ENCODE measurements at regions not wholly inside any gene's neighbourhood (a gene's known extent, or its start where the extent isn't known, plus 50 kb on each side); places are given as distances from the start of the nearest gene placed in this dataset.
"Not testable (repeated sequence)": the region's sequence is repeated elsewhere in the genome, so short reads cannot be mapped to it uniquely, and the experiment has no call there.

DNA sequence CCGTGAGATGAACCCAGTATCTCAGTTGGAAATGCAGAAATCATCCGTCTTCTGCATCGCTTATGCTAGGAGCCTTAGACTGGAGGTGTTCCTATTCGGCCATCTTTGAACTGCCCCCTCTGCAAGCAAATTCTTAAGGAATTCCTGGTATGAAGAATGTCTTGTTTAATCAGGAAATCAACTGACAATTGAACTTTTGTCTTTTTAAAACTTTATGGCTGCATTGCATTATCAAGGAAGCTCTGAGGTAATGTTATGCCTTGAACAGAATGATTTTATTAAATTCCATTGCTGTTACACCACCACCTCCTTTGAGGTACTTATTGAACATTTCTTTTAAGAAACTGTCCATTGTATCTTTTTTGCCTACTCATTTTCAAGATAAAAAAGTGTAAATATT, 1915.7 kb upstream of the CDH9 start:
- no peak overlapping the region for H3K27ac ChIP-seq
- TF ChIP-seq, protein P1, sequence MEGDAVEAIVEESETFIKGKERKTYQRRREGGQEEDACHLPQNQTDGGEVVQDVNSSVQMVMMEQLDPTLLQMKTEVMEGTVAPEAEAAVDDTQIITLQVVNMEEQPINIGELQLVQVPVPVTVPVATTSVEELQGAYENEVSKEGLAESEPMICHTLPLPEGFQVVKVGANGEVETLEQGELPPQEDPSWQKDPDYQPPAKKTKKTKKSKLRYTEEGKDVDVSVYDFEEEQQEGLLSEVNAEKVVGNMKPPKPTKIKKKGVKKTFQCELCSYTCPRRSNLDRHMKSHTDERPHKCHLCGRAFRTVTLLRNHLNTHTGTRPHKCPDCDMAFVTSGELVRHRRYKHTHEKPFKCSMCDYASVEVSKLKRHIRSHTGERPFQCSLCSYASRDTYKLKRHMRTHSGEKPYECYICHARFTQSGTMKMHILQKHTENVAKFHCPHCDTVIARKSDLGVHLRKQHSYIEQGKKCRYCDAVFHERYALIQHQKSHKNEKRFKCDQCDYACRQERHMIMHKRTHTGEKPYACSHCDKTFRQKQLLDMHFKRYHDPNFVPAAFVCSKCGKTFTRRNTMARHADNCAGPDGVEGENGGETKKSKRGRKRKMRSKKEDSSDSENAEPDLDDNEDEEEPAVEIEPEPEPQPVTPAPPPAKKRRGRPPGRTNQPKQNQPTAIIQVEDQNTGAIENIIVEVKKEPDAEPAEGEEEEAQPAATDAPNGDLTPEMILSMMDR (IDR thresholded peaks at IDR 0.05): no peak
- H3K9me3 ChIP-seq: no peaks in the 10 kb centered on the region
- H3K4me3 ChIP-seq: no peak overlapping the region
- H3K4me1 ChIP-seq: no peaks in the 10 kb centered on the region
- ATAC-seq (no peak), DNase-seq (no peak)
- no peaks in the 10 kb centered on the region for H3K27me3 ChIP-seq (ENCODE audit: low read depth)
- intact Hi-C loops (cut with DNase I): no loop called here
- H3K36me3 ChIP-seq: no peaks in the 10 kb centered on the region

DNA sequence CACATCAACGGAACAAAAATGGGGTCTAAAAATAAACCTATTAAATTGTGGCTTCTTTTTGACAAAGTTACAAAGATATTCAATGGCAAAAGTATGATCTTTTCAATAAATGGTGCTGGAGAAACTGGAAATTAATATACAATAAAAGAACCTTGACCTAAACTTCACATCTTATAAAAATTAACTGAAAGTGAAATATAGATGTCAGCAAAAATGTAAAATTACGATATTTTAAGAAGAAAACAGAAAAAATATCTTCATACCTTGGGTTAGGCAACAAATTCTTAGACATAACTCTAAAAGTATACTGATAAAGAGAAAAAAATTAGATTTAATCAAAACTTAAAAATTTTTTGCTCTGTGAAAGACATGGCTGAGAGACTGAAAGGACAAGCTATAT, 1909.5 kb upstream of the CDH9 start:
- H3K36me3 ChIP-seq: no peaks in the 10 kb centered on the region
- no peak for ATAC-seq
- H3K27me3 ChIP-seq (ENCODE audit: low read depth): no peaks in the 10 kb centered on the region
- no peak overlapping the region for H3K4me3 ChIP-seq
- H3K27ac ChIP-seq: no peak overlapping the region
- no peak for DNase-seq
- H3K4me1 ChIP-seq: no peaks in the 10 kb centered on the region
- H3K9me3 ChIP-seq: no peaks in the 10 kb centered on the region
- intact Hi-C loops (cut with DNase I): no loop called here
- TF ChIP-seq, protein P1 (IDR thresholded peaks at IDR 0.05): no peak

DNA sequence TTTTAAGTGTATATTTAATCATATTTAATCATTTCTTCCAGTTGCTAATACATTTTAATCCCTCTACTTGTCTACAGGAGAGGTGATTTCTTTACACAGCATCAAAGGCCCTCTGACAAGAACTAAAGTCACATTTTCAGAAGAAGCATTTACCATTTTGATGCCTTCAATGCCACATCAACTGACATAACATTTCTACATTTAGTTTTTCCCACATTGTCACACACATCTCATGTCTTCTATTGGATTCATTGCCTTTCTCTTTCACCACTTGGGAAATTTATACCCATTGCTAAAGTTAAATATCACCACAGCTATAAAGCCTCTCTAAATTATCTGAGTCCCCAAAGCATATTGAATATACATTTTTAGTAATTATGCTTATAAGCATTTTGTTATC, 1907.5 kb upstream of the CDH9 start:
- Histone ChIP-seq H3K27me3 (ENCODE audit: low read depth) (no peaks in the 10 kb centered on the region), H3K27ac (no peak overlapping the region), H3K4me3 (no peak overlapping the region), H3K4me1 (no peaks in the 10 kb centered on the region), H3K9me3 (no peaks in the 10 kb centered on the region), H3K36me3 (no peaks in the 10 kb centered on the region)
- DNase-seq: no peak
- no peak for ATAC-seq
- TF ChIP-seq, protein P1 (IDR thresholded peaks at IDR 0.05): no peak
- intact Hi-C loops (cut with DNase I): no loop called here

DNA sequence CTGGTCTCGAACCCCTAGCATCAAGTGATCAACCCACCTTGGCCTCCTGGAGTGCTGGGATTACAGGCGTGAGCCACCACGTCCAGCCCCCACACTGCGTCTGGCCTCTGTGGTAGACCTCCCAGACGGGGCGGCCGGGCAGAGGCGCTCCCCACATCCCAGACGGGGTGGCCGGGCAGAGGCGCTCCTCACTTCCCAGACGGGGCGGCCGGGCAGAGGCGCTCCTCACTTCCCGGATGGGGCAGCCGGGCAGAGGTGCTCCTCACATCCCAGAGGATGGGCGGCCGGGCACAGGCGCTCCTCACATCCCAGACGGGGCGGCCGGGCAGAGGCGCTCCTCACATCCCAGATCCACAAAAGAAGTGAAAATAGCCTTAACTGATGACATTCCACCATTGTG, 1891.0 kb upstream of the CDH9 start:
- H3K9me3 ChIP-seq; H3K4me3 ChIP-seq; intact Hi-C loops (cut with DNase I); H3K27ac ChIP-seq; DNase-seq; H3K36me3 ChIP-seq; H3K27me3 ChIP-seq (ENCODE audit: low read depth); H3K4me1 ChIP-seq; ATAC-seq: not testable (repeated sequence)

DNA sequence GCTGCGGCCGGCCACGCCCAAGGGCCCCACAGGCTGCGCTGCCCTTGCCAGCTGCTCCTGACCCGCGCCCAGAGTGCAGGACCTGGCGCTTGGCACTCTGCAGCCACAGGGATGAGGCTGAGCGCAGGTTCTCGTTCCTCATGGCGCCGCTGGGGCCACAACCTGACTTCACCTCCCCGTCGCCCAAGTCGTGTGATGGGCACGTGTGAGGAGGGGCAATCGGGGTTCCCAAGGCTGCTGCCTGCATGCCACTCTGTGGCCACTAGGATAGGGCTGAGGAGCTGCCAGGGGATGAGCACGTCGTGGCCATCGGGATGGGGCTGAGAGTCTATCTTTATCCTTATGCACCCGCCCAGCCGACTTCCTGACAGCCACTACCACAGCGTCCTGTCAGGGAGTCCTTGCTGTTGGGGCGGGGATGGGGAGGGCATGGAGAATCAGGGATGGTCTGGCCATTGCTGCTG, 1890.0 kb upstream of the CDH9 start:
- H3K4me1 ChIP-seq; H3K9me3 ChIP-seq; intact Hi-C loops (cut with DNase I); ATAC-seq; H3K4me3 ChIP-seq; H3K27me3 ChIP-seq (ENCODE audit: low read depth); H3K27ac ChIP-seq; H3K36me3 ChIP-seq: not testable (repeated sequence)
- peak; percentile 30 for DNase-seq

DNA sequence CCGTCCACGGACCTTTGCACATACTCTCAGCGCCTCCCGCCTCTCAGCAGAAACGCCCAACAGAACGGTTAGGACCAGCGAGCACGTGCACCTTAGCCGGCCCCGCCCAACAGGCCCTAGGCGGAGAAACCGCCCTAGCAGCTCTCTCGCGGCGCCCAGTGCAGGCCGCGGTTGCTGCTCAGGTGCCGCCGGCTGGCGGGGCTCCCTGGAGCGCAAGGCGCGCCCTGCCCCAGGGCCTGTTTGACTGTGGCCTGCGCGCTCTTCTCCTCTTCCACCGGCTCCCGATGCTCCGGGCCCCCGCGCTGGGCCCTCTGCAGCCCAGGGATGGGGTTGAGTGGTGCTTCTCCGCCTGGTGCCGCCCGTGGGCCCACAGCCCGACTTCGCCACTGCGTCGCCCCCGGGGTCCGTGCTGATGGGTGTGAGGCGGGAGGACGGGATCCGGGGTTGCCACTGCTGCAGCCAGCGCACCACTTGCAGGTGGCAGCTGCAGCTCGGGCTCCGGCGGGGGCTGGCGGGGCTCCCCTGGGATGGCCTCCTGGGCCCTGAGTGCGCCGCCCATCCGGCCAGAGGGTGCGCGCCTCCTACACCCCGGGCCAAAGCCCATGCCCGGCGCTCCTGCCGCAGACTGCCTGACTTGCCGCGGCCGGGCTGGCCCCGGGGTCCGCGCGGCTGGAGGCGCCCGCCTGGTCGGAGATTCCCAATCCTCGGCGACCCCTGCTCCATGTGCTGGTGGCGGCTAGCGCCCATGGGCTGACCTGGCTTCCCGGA, 1889.4 kb upstream of the CDH9 start:
- intact Hi-C loops (cut with DNase I): no loop called here
- no peak for ATAC-seq
- Histone ChIP-seq H3K27ac (no peak overlapping the region), H3K9me3 (no peaks in the 10 kb centered on the region), H3K27me3 (ENCODE audit: low read depth) (no peaks in the 10 kb centered on the region), H3K4me3 (no peak overlapping the region), H3K4me1 (no peaks in the 10 kb centered on the region), H3K36me3 (no peaks in the 10 kb centered on the region)
- TF ChIP-seq, protein P1 (IDR thresholded peaks at IDR 0.05): no peak
- peak; percentile 28 for DNase-seq
